ENCODE measurements at regions not wholly inside any gene's neighbourhood (a gene's known extent, or its start where the extent isn't known, plus 50 kb on each side); places are given as distances from the start of the nearest gene placed in this dataset.

DNA sequence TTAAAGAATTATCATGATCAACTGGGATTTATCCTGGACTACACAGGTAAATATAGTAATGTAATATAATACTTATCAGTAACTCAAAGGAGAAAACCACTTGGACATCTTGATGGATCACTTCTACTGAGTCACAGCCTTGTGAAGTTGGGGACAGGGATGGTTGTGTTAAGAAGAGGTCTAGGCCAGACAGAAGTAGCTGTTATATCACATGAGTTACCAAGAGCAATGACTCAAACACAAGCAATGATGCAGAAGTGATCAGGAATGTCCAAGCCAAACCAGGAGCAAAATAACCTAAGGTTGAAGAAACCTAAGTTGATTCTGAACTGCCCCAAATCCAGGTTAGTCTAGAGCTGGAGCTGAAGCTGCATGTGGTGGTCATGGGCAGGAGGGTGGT is 424.5 kb upstream of the DAB1 start:
- DNase-seq: no peak

DNA sequence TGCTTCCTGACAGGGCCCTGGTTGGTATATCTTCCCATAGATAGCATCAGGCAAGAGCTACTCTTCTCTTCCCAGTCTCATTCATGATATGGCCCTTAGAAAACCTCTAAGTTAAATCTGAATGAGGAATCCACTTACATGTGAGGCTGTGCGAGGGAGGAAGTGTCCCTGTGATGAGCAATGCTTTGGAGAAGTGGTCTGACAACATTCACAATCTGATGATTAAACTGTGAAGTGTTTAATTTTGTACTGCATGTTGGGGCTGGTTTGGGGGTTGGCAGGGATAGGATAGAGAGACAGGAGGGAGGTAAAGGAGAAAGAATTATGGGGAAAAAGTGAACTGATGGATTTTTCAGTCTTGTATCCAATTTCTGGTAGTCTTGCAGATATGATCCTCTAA is 421.2 kb upstream of the DAB1 start:
- no peak for DNase-seq

DNA sequence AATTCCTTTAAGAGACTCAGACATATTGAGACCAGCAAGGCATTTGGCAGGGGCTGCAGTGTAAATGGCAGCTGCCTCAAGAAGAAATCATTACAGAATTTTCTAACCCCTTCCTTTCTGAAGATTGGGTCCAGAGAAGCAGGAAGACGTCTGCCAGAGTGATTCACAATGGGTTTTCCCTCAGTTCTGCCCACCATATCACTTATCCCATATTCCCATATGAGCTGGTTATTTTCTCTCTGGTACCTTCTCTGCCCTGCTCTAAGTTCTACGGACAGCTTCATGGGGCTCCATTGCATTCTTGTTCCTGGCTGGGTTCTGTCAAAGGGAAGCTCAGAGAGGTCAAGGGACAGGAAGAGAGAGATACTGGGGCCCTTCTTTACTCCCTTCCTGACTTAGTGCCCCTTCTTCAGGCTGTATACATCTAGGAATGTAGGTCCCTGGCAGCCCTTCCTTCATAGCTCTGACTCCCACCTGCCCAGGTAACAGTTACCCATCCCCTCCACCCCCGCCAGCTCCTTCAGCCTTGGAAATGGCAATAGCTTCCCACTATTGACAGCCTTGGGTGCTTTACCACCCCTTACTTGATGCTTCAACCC is 420.6 kb upstream of the DAB1 start:
- DNase-seq: no peak

DNA sequence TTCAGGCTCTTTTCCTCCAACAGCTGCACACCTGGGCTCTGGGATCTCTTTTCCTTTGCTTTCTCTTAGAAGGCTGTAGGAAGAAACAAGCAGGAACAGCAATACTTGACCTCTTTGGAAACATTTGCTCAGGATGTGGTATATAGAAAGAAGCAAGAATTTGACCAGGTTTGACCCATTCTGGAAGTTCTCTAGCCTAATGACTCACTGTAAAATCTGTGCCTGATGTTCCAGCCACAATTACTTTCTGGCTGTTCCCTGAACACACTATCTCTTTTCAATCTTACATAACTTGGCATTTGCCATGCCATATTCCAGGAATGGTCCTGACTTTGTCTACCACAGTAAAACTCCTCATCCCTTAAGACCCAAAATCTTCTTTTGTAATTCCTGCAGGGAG is 419.9 kb upstream of the DAB1 start:
- no peak for DNase-seq

DNA sequence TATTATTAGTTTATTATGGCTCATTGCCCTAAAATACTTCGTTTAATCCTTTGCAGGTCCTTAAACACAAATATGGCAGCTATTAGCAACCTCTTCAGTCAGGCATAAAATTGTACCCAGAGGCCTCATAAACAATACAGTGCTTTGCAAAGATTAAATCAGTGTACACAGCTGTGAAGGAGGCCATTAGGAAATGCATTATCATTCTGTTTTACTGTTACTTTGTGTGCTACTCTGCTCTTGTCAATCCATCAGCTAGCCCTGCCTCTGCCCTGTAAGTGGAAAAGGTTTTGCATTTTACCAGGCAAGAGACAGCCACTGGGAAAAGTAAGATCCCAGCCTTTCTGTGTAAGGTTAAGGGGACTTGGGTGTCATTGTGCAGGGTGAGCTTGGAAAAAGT is 415.7 kb upstream of the DAB1 start:
- DNase-seq: peak; percentile 91

GRCh38 chr1:57839067-57839466 is 415.2 kb upstream of the DAB1 start:
- peak; percentile 62 for DNase-seq

- DNase-seq: no peak
Measured at GRCh38 chr1:57835620-57836019, 411.8 kb upstream of the DAB1 start.

- DNase-seq: no peak
Measured at GRCh38 chr1:57833296-57833695, 409.4 kb upstream of the DAB1 start.

- DNase-seq: no peak
Measured at GRCh38 chr1:57832612-57833011, 408.8 kb upstream of the DAB1 start.

GRCh38 chr1:57831624-57832023 is 407.8 kb upstream of the DAB1 start:
- DNase-seq: no peak

DNA sequence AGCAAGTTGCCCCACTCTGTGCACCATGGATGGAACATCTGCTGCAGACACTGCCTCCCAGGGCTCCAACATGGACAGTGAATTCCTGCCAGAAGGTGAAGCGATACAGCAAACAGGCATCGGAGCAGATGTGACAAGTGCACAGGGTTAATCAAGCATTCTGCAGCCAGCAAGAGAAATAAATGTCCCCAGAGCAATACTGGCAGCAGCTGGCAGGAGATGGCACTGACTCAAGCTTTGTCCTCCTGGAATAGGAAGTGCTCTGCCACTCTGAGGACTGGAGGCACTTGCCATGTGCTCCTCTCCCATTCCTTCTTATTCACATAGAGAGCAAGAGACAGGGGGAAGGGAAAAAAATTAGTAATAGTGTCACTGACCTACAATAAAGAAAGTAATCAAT is 402.7 kb upstream of the DAB1 start:
- DNase-seq: no peak

DNA sequence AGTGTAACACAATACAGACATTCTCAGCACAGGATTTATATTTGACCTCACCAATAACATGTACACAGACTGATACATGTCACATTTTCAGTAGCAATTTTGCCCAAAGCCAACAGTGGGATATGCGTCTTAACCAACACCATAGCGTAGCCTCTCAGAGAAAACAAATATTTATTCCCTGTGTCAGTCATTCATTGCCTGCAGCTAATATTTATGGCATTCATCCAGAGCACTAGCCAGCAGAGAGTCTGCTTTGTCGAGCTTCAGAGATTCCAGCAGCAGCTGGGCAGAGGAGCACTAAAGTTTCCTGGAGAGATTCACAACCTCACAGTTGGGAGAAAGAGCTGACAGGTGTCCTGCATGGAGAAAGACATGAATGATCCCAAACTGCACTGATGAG is 400.7 kb upstream of the DAB1 start:
- no peak for DNase-seq

DNA sequence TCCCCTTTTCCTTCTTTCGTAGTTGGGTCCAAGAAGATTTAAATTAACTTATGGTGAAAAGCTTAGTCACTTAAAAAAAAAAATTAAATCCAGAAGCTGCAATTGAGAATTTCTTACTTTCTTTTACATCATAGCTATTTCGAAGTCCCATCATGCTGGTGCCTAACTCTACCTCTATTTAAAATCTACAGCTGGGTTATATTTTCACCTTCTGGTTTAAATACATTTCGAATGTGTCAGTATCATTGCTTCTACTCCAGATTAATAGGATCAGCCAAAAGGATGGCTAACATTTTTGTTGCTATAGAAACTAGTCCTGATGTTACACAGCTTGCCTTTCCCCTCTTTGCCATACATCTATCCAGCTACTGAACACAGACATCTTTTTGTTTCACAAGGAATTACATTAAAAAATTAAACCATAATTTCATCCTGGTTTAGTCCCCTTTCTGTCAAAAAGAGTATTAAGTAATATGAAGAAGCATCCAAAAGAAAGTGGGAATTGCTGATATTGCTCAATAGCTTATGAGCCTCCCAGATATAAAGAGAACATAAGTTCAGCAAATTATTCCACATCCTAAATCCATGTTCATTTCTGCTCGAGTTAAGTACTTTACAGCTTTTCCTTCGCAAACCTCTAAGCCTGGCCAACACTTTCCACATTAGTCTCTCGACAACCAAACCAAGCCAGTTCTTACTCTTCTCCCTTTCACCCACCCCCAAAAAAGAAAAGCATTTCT is 396.7 kb upstream of the DAB1 start:
- no peak for DNase-seq

- no peak for DNase-seq
Measured at GRCh38 chr1:57819893-57820292, 396.0 kb upstream of the DAB1 start.

- DNase-seq: no peak
Measured at GRCh38 chr1:57803586-57803985, 379.7 kb upstream of the DAB1 start.

GRCh38 chr1:57800376-57800775 is 376.5 kb upstream of the DAB1 start:
- DNase-seq: no peak

DNA sequence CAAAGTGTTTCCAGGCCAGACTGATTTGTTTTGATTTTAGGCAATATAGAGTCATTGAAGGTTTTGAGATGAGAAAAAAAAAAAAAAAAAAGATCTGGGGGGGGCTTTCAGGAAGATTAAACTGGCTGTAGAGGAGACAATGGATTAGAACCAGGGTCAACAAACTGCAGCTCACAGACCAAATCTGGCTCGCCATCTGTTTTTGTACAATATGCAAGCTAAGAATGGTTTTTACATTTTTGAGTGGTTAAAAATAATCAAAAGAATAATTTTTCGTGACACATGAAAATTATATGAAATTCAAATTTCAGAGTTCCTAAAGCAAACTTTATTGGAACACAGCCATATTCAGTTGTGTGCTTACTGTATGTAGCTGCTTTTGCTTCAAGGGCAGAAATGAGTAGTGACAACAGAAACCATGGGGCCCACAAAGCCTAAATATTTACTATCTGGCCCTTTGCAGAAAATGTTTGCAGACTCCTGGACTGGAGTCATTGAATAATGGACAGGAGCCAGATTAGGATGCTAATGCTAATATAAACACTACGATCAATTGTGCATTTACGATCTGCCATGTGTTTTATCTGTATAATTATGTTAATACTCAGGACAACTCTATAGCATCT is 375.7 kb upstream of the DAB1 start:
- no peak for DNase-seq

GRCh38 chr1:57798543-57798942 is 374.7 kb upstream of the DAB1 start:
- no peak for DNase-seq

- no peak for DNase-seq
Measured at GRCh38 chr1:57797084-57797483, 373.2 kb upstream of the DAB1 start.

DNA sequence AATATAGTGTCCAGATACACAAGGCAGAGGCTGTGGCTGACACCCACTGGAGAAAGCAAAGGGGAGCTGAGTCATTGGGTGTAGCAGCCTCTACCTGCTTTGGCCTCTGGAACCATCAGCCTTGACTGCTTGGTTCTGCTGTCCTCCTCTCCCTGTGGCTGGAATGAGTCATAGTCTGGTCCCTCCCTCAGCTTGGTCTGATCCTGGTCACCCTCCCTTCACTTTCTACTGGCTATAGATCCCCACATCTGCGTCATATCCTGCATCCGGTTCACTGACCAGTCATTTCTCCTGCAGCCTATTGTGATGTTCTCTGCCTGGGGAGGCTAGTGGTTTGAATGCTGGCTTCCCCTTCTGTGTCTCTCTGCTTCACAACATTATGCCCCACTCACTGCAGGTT is 372.8 kb upstream of the DAB1 start:
- DNase-seq: no peak

- DNase-seq: no peak
Measured at GRCh38 chr1:57795886-57796285, 372.0 kb upstream of the DAB1 start.

DNA sequence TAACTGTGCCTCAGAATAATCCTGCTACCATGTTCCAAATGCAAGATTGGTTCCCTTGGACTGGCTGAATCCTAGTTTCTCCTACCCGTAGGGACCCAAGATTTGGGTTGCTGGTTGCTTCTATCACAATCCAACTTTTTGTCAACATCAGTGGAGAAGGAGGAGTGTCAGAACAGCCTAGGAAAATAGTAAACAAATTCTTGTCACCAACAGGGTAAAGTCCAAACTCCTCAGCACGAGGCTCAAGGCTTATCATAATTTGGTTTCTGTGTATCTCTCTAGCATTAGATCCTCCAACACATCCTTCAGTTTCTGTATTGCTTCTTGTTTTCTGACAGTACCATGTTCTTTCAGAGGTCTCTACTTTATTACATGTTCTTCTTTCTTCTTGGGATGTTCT is 370.2 kb upstream of the DAB1 start:
- no peak for DNase-seq

DNA sequence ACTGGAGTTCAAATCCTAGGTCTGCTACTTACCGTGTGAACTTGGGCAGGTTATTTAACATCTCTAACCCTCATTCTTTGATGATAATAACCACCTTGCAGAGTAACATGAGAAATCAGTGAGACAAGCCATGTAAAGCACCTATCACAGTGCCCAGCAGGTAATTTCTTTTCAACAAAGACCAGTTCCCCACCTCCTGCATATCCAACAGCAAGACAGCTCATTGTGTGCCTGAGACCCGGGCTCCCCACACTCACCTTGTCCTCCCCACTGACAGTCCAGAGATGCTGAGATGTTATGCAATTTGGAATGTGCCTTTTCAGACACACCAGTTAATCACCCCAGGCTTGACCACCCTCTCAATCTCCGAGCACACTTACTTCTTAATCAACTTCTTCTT is 367.6 kb upstream of the DAB1 start:
- DNase-seq: no peak

DNA sequence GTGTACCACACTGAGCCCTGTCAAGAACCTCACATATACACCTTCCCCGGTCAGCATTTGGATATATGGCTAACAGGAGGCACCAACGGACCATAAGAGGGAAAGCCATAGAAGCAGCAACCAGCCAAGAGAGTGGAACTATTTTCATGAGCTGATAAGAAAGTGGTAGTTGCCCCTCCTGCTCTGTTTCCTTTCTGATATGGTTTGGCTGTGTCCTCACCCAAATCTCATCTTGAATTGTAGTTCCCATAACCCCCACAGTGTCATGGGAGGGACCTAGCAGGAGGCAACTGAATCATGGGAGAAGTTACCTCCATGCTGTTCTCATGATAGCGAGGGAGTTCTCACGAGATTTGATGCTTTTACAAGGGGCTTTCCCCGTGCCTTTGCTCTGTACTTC is 366.1 kb upstream of the DAB1 start:
- no peak for DNase-seq

DNA sequence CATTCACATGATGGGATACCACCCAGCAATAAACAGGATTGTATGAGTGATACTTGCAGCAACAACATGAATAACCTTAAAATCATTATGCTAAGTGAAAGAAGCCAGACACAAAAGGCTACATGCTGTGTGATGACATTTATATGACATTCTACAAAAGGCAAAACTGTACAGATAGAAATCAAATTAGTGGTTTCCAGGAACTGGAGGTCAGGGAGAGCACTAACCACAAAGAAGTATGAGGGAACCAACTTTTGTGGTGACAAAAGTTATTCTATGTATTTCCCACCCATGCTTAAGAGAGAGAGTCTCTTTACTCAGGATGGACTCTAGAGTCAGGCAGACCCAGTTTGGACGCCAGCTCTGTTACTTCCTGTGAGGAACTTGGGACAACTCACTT is 364.5 kb upstream of the DAB1 start:
- no peak for DNase-seq
